Endodermal cell (in vitro differentiated cells): ENCODE measurements at regions not wholly inside any gene's neighbourhood (a gene's known extent, or its start where the extent isn't known, plus 50 kb on each side); places are given as distances from the start of the nearest gene placed in this dataset.

Experiments
- DNase-seq: peaks from one replicate; pipeline ENCODE4 v3.0.0-alpha.2; 2017
- H3K27ac ChIP-seq: 2 replicates; pipeline ENCODE4 v1.5.1; 2013; ENCODE audit warnings: mild to moderate bottlenecking, low read depth, low read length, moderate library complexity
- H3K27me3 ChIP-seq: 2 replicates; pipeline ENCODE4 v1.6.1; 2013; ENCODE audit warnings: mild to moderate bottlenecking, low read length, moderate library complexity; ENCODE audit not compliant: insufficient read depth, control insufficient read depth, poor library complexity, severe bottlenecking
- H3K36me3 ChIP-seq: 2 replicates; pipeline ENCODE4 v1.7.0; 2013; ENCODE audit warnings: mild to moderate bottlenecking, low read length, moderate library complexity; ENCODE audit not compliant: control insufficient read depth, insufficient read depth
- H3K4me1 ChIP-seq: one replicate; pipeline ENCODE4 v1.7.0; 2013; ENCODE audit warnings: low read length; ENCODE audit not compliant: control insufficient read depth, insufficient read depth
- H3K4me3 ChIP-seq: 2 replicates; pipeline ENCODE4 v1.5.1; 2013; ENCODE audit warnings: mild to moderate bottlenecking, low read length, moderate library complexity
- H3K9ac ChIP-seq: 2 replicates; pipeline ENCODE4 v1.6.1; 2013; ENCODE audit warnings: mild to moderate bottlenecking, low read length, moderate library complexity; ENCODE audit not compliant: poor library complexity, severe bottlenecking; ENCODE audit errors: extremely low read depth
- H3K9me3 ChIP-seq: 2 replicates; pipeline ENCODE4 v1.6.1; 2013; ENCODE audit warnings: mild to moderate bottlenecking, low read length, moderate library complexity; ENCODE audit not compliant: control insufficient read depth
- H3K27ac Mint-ChIP-seq: 2 replicates; pipeline ENCODE4 v1.8.0; 2020; ENCODE audit warnings: mixed read lengths
- H3K27me3 Mint-ChIP-seq: 2 replicates; pipeline ENCODE4 v1.8.0; 2021; ENCODE audit warnings: mild to moderate bottlenecking, mixed read lengths; ENCODE audit not compliant: insufficient read depth
- H3K36me3 Mint-ChIP-seq: 2 replicates; pipeline ENCODE4 v1.8.0; 2020; ENCODE audit warnings: low read depth, mixed read lengths
- H3K4me1 Mint-ChIP-seq: 2 replicates; pipeline ENCODE4 v1.8.0; 2020; ENCODE audit warnings: mixed read lengths
- H3K4me3 Mint-ChIP-seq: 2 replicates; pipeline ENCODE4 v1.8.0; 2020; ENCODE audit warnings: mild to moderate bottlenecking, moderate library complexity, mixed read lengths
- H3K9me3 Mint-ChIP-seq: 2 replicates; pipeline ENCODE4 v1.8.0; 2020; ENCODE audit warnings: mild to moderate bottlenecking, mixed read lengths
- WGBS, 2 experiments: methylation state at CpG; one replicate each; pipeline versions ENCODE4 v1.1.5 to v1.1.7; 2013; ENCODE audit warnings: missing lambda C conversion rate in 2 of 2, mixed read lengths in 1 of 2; ENCODE audit not compliant: insufficient coverage in 1 of 2, insufficient read length in 1 of 2; 5-methylcytosine and 5-hydroxymethylcytosine counted together
- TF ChIP-seq, protein P1 (sequence below): fragments of 200-600 bp; sonication (generic); conservative IDR thresholded peaks from 2 replicates; pipeline ENCODE4 v1.5.0; 2021; ENCODE audit warnings: antibody characterized with exemption, mild to moderate bottlenecking

- H3K27ac ChIP-seq = no peak overlapping the region
- no peaks in the 10 kb centered on the region for H3K27me3 ChIP-seq
- no peak for DNase-seq
- Mint-ChIP-seq H3K27ac (no peak overlapping the region), H3K4me1 (no peaks in the 10 kb centered on the region), H3K4me3 (no peak overlapping the region), H3K9me3 (peaks cover 4% of the 10 kb centered on the region), H3K27me3 (peaks cover 6% of the 10 kb centered on the region), H3K36me3 (no peaks in the 10 kb centered on the region)
- TF ChIP-seq, protein P1, sequence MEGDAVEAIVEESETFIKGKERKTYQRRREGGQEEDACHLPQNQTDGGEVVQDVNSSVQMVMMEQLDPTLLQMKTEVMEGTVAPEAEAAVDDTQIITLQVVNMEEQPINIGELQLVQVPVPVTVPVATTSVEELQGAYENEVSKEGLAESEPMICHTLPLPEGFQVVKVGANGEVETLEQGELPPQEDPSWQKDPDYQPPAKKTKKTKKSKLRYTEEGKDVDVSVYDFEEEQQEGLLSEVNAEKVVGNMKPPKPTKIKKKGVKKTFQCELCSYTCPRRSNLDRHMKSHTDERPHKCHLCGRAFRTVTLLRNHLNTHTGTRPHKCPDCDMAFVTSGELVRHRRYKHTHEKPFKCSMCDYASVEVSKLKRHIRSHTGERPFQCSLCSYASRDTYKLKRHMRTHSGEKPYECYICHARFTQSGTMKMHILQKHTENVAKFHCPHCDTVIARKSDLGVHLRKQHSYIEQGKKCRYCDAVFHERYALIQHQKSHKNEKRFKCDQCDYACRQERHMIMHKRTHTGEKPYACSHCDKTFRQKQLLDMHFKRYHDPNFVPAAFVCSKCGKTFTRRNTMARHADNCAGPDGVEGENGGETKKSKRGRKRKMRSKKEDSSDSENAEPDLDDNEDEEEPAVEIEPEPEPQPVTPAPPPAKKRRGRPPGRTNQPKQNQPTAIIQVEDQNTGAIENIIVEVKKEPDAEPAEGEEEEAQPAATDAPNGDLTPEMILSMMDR = no peak
- no peaks in the 10 kb centered on the region for H3K36me3 ChIP-seq
- 88 to 93% methylated on average over 1 of the region's 1 CpG for WGBS, 2 experiments
- H3K4me3 ChIP-seq = no peak overlapping the region
- no peak overlapping the region for H3K9ac ChIP-seq
- H3K9me3 ChIP-seq = no peaks in the 10 kb centered on the region
- no peaks in the 10 kb centered on the region for H3K4me1 ChIP-seq
Observed at GRCh38 chr2:235279965-235280364, 213.9 kb upstream of the AGAP1 start.

GRCh38 chr2:235283246-235283645, 210.6 kb upstream of the AGAP1 start:
- TF ChIP-seq, protein P1 = no peak
- Histone ChIP-seq H3K36me3 (no peaks in the 10 kb centered on the region), H3K27ac (no peak overlapping the region), H3K27me3 (no peaks in the 10 kb centered on the region), H3K4me1 (no peaks in the 10 kb centered on the region), H3K9ac (no peak overlapping the region), H3K4me3 (no peak overlapping the region), H3K9me3 (no peaks in the 10 kb centered on the region)
- Mint-ChIP-seq H3K4me1 (no peaks in the 10 kb centered on the region), H3K27ac (no peak overlapping the region), H3K9me3 (no peaks in the 10 kb centered on the region), H3K36me3 (no peaks in the 10 kb centered on the region), H3K4me3 (no peak overlapping the region), H3K27me3 (peaks cover 9% of the 10 kb centered on the region)
- DNase-seq = no peak
- WGBS, 2 experiments = 98% methylated on average over 2 of the region's 2 CpGs; no CpG with 5 or more reads in 1 of the 2 experiments

- Mint-ChIP-seq H3K4me1 (no peaks in the 10 kb centered on the region), H3K27ac (no peak overlapping the region), H3K36me3 (no peaks in the 10 kb centered on the region), H3K9me3 (no peaks in the 10 kb centered on the region), H3K27me3 (peaks cover 5% of the 10 kb centered on the region), H3K4me3 (no peak overlapping the region)
- no peaks in the 10 kb centered on the region for H3K27me3 ChIP-seq
- 92 to 93% methylated on average over 3 of the region's 3 CpGs for WGBS, 2 experiments
- H3K36me3 ChIP-seq = no peaks in the 10 kb centered on the region
- no peak overlapping the region for H3K27ac ChIP-seq
- no peak for DNase-seq
- no peak overlapping the region for H3K4me3 ChIP-seq
- H3K4me1 ChIP-seq = no peaks in the 10 kb centered on the region
- TF ChIP-seq, protein P1 = no peak
- no peak overlapping the region for H3K9ac ChIP-seq
- no peaks in the 10 kb centered on the region for H3K9me3 ChIP-seq
Observed at GRCh38 chr2:235286622-235287374, 207.0 kb upstream of the AGAP1 start.
